ENCODE measurements at regions not wholly inside any gene's neighbourhood (a gene's known extent, or its start where the extent isn't known, plus 50 kb on each side); places are given as distances from the start of the nearest gene placed in this dataset.
"Not testable (repeated sequence)": the region's sequence is repeated elsewhere in the genome, so short reads cannot be mapped to it uniquely, and the experiment has no call there.

DNA sequence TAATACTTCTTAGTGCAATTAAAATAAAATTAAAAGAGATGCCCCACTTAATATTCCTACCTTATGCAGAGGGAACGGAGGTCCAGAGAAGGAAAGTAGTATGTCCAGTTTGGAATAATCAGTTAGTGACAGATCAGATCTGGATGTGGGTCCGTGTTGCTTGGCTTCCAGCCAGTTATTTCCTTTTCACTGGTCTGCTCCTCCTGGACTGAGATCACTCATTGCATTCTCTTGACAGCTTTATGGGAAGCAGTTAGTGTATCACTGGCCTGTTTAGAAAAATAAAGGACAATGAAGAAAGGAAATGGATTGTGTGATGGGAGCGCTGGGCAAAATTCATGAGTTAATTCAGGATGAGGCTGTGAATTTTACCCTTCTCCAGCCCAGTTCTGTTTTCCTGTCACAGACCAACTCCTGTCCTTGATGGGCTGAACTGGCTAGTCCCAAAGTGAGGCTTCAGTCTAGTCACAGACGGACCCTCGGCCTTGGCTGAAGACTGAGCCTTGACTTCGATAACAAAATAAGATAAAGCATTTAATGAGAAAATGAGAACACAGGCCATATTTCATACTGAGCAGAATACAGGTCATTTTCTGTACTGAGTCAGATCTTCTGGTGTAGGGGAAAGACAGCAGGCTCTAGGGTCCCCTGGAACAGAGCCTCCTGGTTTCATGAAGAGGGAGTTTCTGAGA lies 85.2 kb upstream of the TRABD2B start:
- DNase-seq: no peak

DNA sequence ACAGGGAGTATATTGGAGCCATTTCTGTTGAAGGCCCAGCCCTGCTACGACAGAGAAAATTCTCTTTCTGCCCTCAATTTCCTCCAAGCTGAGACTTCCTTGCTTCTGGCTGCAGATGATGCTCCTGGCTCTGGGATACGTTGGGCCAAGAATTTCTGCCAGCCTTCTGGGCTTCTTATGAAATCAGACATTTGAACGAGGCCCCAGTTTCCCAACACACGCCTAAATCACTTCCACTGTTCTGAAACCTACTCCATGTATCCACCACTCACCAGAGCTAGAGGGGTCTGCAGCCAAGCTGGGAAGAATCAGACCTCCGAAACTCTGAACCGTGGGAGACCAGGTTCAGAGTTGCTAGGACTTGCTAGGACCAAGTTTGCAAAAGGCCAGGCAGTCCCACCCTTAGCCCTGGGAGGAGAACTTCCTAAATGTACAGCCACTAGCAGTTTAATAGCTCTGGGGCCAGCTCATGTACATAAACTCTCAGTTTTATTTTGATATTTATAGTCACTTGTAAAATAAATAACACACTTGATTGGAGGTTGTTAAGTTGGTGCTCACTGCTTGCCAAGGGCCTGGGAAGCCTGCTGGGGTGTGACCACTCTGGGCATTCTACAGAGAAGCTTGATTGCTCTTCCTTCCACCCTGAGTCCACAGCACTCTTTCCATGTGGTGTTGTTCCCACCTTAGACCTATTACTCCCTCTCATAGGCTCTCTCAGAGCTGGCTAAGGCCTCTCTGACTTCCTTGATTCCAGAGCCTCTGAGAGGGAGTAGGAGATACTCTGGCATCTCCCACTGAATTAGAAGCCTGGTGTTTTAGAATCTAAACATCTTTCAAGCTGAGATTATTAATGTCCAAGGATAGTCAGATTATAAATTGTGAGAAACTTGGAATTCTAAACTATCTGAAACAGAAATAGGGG lies 83.4 kb upstream of the TRABD2B start:
- no peak for DNase-seq

DNA sequence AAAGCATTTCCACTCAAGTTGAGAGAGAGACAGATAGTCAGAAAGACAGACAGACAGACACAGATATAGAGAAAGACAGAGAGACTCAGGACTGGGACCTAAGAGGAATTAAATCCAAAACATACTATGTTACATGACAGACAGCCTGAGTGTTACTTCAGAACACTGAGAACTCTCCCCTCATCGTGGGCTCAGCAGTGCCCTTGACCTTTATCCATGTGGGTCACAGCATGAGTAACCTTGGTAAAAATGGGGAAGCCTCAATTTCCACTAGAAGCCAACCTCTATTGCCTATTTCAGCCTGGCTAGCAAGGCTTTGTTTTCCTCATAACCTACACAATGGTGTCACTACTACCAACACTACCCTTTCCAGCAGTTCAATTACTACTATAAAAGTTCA lies 81.9 kb upstream of the TRABD2B start:
- no peak for DNase-seq

DNA sequence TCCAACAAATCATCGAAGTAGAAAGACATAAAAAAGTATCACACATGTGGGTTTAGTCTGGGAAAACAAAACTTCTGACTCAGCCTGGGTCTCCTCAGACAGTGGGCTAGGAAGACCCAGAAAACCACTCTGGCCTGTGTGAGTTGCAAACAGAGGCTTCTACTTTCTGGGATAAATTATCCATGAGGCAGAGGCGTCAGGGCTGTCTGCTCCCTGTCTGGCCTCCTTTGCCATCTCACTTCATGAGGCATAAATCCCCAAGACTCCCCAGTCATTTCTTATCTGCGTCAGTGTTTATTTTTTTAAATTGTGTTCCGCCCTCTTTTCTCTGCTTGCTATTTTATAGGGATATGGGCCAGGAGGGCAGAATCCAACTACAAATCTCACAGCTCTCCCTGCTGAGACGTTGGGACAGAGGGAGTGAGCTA lies 80.6 kb upstream of the TRABD2B start:
- DNase-seq: no peak

DNA sequence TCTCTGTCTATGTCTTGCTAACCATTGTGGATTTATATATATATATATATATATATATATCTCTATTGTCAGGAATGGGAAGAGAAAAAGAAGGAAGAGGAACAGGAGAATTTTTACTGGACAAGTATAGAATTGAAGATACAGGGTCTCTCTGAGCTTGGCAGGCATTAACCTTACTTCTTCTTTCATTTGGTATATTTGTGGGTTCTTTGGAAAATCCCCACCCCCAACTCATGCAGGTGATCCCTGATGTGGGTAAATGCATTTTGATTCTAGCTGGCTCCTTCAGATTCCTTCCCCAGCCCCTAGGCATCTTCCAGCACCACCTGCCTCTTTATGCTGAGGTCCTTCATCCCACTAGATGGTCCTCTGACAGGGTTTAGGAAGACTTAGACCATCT lies 78.8 kb upstream of the TRABD2B start:
- DNase-seq: no peak

DNA sequence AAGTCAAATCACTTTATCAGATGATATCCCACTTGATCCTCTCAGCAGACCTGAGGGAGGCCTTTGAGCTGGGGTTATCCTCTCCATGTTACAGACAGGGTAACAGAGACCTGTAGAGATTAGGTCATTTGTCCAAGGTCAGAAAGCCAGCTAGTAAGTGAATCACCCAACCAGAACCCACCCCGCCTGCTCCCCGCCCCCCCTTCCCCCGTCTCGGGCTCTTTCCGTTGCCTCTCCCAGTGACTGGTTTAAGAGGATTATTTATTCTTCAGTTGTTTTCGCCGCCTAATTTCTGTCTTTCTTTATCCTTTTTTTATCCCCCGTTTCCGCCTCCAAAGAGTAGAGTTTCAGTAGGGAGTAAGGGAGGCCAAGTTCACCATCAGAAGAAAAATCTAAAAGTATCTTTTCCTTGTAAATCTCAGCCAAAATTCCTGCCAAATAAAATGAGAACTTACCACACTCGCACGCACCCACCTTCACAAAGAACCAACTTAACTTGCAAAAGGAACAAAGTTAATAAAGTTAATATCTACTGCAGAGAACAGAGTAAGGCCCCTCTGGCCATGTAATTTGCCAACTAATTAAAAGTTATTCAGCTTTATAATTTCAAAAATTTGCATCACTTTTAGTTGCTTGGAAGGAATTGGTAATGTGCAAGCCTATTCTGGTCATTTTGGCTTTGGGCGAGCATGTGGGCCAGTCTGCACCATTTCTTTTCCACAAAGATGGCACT lies 76.8 kb upstream of the TRABD2B start:
- no peak for DNase-seq

DNA sequence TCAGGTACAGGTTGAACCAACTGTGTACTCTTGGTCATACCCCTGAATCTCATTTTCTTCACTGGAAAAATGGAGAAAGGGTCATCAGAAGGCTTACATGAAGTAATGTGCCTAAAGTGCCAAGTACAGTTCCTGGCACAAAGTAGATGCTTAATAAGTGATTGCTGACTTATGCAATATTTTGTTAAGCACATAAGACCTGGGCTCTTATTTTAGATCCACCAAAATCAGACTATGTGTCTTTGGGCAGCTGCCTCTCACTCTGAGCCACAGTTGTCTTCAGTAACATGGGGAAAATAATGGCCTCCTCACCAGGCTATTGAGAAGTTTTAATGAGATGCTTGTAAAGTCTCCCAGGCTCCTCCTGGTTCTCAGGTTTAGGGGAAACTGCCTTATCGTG lies 74.3 kb upstream of the TRABD2B start:
- no peak for DNase-seq

DNA sequence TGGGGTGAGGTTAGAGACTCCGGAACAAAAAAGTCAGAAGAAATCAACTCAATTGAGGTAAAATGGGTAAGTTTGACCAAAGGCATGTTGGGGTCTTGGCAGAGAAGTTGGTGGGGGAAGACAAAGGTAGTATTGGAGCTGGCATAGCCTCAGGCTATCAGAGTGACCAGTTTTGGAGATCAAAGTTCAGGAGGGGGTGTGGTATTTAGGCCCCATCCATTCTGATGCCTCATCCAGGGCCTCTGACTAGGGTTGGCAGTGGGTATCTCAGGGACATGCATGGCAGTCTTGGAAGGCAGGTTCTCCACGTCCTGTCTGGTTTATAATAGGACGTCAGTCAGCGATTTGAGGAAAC lies 73.2 kb upstream of the TRABD2B start:
- no peak for DNase-seq

DNA sequence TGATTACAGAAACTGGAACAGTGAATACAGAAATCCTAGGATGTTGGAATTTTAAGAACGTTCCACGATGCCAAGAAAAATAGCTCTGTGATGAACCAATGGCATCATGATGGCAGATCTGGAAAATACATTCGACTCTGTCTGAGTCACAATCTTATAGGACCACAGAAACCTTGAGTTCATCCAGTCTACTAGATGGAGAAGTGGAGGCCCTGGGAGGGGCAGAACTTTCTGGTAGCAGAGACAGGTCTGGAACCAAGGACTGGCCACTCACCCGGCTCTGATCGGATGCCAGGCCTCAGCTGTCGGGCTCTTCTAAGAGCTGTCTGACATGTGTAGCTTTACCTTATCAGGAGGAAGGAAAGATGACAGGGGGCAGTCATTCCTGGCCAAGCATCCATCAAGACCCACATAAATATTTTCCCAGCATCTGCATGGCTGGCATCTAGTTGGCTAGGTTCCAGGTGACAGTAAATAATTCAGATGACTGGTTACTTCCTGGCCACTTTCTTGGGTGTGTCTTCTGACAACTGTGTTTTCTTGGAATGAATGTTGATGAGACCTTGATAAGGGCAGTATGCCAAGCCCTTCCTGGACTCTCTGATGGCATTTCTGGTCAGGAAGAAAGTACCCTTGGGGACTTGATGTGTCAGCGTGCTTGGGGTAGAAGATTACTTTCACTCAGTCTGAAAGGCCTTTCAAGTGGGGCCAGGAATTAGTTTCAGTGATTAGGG lies 72.6 kb upstream of the TRABD2B start:
- DNase-seq: no peak

DNA sequence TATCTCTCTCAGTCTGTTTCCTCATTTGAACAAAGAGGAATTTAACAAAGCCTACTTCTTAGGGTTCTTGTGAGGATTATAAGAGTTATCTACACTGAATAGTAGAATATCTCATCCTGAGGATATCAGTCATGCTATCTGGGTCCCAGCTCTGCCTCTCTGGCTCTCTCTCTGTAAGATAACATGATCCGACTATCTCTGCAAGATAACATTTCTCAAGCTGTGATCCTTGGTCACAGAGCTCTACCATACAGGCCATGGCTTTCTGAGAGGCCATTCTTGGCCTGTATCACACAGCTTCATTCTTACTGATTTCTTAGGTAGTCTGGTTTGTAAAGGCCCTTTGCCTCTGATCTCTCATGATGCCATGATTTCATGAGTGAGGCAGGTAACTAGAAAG lies 71.0 kb upstream of the TRABD2B start:
- DNase-seq: no peak

DNA sequence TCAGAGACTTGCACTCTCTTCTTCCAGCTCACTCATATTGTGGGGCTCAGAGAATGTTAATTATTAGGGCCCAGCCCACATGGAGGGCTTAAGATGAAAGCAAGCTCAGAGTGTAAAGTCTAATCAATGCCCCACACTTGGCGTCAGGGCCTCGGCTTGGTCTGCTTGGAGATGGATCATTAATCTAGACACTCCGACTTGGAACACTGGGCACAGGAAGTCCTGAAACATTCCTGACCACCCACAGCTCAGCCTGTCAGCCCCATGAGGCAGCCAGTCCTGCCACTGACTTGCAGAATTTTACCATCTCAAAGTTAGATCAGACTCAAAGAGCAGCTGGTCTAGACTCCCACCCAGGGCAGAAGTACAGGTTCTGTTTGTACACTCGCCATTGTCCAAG lies 69.8 kb upstream of the TRABD2B start:
- no peak for DNase-seq

DNA sequence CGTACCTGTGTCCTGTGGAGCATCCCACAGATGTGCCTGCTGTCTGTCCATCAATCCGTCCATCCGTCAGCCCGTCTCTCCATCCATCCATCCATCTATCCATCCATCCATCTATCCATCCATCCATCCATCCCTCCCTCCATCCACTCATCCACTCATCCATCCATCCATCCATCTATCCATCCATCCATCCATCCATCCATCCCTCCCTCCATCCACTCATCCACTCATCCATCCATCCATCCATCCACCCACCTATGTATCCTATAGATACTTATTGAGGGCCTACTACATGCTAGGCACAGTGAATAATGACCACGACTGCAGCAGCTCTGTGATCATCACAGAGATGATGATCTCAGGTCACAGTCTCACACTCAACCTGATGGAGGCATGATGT lies 67.5 kb upstream of the TRABD2B start:
- DNase-seq: not testable (repeated sequence)

DNA sequence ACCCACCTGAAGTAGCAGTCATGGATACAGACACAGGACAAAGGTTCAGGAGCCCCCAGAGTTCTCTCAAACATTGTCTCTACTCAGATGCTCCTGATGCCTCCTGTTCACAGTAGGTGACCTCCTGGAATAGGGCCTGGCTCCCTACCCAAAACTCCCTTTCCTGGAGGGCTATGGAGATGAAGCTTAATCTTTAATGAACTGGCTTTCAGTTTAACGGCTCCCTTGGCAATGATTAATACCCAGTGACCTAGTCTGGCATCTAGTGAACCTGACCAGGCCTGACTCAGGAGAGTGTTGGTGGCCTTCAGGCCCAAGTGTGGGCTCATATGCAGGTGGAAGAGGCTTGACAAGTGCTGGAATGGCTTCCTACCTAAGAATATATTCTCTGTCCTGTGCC lies 65.2 kb upstream of the TRABD2B start:
- DNase-seq: no peak

DNA sequence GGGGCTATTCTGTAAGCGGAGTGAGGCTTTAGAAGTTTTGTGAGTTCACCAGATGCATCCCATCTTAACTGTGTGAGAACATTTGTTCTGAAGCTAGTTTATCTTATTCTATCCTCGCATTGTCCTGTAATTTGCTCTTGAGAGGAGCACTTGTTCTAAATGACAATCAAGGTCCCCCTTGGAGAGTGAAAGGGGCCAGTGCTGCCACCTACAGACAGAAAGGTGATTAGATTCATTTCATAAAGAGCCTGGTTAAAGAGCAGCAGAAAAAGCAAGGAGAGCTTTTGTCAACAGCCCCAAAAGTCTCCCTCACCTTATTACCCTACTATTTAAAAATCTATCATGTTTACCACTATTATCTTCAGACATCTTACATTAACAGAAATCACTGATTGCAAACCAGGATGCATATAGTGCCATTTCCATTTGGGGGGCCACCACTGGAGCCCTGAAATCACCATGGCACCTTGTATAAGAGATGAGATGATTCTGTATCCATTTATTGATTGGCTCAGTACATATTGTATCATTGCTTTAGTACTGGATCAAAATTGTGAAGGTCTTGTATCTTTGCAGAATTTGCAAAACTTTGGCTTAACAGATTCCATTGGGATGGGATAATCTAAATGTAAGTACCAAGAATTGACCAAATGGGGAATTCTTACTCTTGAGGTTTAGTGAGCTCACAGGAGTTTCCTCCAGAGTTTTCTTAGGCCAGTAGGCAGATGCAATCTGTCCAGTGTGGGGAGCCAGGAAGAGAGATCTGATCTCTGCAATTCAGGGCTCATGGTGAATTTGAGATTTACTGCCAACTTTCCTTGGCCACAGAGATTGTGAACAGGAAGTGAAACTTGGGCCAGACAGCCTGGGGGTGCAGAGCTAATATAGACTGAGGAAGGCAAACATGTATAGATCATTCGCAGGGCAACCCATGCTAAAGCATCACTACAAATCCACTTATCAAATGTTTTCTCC lies 64.3 kb upstream of the TRABD2B start:
- no peak for DNase-seq

DNA sequence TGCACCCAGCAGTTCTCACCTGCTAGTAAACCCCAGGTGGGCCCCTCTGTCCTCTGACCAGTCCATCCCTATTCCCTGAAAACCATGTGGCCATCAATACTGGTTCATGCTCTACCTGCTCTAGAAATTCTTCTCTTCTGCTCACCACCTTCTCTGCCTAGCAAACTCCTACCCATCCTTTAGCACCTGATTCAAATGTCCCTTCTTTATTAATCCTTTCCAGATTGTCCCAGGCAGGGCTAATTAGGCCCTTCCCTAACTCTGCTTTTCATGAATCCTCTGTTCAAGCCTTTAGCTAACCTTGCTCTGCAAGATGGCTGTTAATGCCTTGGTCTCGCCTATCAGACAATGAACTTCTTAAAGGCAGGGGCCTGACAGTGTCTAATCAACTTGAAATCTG lies 62.1 kb upstream of the TRABD2B start:
- no peak for DNase-seq

DNA sequence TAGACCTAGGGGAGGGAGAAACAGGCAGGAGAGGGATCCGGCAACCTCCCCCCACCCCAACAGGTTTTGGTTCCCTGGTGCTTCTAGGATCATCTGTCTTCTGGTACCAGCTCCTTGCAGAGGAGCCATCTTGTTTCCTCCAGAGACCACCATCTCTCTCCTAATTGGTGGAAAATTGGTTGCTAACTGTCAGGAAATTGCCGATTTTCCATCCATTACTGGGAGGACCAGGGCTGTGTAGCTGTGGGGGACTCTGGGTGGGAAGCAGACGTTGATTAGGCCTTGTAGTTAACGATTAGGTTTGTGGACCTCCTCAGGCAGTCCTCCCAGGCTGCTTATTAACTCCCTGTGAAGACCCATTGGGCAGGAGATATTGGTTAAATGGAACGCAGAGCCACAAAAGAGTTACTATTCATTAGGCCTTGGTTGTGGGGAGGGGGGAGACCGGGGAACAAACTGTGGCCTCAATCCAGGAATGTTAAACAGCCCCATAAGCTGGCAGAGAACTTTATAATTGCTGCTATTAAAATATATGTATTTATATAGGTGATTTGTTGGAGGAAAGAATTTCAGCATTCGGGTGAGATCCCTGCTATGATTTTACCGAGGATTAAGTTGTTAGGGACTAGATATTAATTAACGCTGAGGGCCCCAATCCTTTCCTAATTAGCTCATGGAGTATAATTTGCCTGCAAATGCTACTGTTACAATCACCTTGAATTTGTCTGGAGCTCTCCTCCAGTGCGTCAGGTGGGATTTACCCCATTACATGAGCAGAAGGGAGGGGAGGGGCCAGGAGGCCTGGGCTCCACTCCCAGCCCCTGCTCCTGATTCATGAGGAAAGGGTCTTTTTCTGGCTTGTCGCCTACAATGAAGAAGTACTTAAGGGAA lies 61.2 kb upstream of the TRABD2B start:
- DNase-seq: no peak

DNA sequence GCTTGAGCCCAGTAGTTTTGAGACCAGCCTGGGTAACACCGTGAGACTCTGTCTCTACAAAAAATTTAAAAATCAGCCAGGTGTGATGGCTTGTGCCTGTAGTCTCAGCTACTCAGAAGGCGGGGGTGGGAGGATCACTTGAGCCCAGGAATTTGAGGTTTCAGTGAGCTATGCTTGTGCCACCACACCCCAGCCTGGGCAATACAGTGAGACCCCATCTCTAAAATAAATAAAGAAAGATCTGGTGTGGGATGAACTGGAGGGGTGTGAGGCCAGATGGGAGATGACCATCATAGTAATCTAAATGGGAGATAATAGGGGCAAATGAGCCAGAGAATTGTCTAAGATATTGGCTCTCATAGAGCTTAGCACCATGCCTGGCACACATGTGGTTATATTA lies 60.1 kb upstream of the TRABD2B start:
- no peak for DNase-seq

DNA sequence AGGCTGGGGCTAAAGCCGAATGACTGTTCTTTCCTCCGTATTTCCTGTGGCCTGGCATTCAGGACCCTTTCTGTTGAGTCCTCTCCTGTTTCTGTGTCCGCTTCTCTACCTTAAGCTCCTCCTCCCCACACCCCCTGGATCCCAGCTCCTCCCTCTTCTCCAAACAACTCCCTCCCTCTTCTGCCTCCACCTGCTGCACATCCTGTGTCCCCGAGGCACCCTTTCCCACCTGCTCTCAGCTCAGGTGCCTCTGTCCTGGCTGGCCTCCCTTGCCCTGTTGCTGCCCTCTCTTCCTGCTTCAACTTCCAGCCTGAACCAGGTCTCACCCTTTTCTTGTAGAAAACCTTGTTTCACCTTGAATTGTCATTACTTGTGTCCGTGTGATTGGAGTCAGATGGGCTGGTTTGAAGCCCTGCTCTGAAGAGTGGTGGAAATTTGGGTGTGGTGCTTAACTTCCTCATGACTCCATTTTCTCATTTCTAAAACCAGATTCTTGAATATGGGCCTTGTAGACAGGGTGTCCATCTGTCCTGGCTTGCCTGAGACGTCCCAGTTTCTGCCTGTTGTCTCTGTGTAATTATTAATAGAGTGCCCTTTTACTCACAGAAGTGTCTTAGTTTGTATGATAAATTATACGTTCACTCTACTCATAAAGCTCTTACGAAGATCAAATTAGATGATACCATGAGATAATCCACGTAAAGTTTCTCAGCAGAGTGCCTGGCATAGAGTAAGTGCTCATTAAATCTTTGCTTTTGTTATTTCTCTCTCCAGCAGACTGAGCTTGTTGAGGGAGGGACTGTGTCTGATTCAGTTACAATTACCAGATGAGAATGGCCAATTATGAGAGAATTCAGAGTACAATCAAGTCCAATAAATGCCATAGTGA lies 58.9 kb upstream of the TRABD2B start:
- DNase-seq: no peak

DNA sequence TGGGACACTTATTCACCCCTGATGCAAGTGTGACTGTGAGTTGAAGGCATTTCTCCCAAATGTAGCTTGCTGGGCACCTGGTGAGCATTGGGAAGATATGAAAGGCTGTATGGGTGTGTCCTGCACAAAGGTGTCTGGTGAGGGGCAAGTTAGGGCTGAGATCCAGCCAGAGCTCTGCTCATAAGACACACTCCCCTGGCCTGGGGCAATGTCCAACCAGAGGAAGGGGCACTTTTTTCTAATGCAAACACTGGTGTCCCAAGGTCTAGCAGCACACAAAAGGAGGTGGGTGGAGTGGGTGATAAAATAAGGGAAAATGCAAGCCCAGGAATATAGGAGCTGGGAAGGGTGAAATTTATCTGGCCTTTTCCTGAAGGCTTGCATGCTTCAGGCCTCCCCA lies 57.0 kb upstream of the TRABD2B start:
- no peak for DNase-seq

DNA sequence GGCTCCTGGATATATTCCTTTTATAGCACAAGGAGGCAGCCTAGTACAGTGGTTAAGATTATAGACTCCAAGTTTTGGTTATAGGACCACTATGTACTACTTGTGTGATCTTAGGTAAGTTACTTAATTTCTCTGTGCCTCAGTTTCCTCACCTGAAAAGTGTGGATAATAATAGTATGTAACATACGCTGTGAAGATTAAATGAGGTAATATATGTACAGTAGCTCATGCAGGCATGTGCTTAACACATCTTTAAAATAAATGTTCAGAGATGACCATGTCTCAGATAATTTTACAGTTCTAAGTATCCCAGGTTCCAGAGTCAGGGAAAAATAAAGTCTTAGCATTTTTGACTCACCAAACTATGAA lies 55.7 kb upstream of the TRABD2B start:
- no peak for DNase-seq

Data from stimulated activated CD4-positive, alpha-beta T cell treated with anti-CD3 and anti-CD28 coated beads, Interleukin-12 subunit alpha, Interleukin-12 subunit beta, amount 100 ng/mL, for 4 hours (primary cell).